ENCODE measurements at regions not wholly inside any gene's neighbourhood (a gene's known extent, or its start where the extent isn't known, plus 50 kb on each side); places are given as distances from the start of the nearest gene placed in this dataset.
"Not testable (repeated sequence)": the region's sequence is repeated elsewhere in the genome, so short reads cannot be mapped to it uniquely, and the experiment has no call there.

GRCh38 chr7:50854831-50855230, 72.1 kb upstream of the GRB10 start:
- DNase-seq (ENCODE audit: low spot score), result no peak

GRCh38 chr7:50854247-50854646, 71.6 kb upstream of the GRB10 start:
- no peak for DNase-seq (ENCODE audit: low spot score)

GRCh38 chr7:50853311-50853710, 70.6 kb upstream of the GRB10 start:
- no peak for DNase-seq (ENCODE audit: low spot score)

GRCh38 chr7:50852901-50853300, 70.2 kb upstream of the GRB10 start:
- DNase-seq (ENCODE audit: low spot score), result peak; percentile 31

- DNase-seq (ENCODE audit: low spot score), result peak; percentile 85
Measured at GRCh38 chr7:50851891-50852290, 69.2 kb upstream of the GRB10 start.

- peak; percentile 93 for DNase-seq (ENCODE audit: low spot score)
Measured at GRCh38 chr7:50851451-50851850, 68.8 kb upstream of the GRB10 start.

GRCh38 chr7:50849991-50850390, 67.3 kb upstream of the GRB10 start:
- no peak for DNase-seq (ENCODE audit: low spot score)

GRCh38 chr7:50848203-50848602, 65.5 kb upstream of the GRB10 start:
- DNase-seq (ENCODE audit: low spot score), result no peak

GRCh38 chr7:50844861-50845260, 62.2 kb upstream of the GRB10 start:
- DNase-seq (ENCODE audit: low spot score), result not testable (repeated sequence)

- DNase-seq (ENCODE audit: low spot score), result no peak
Measured at GRCh38 chr7:50842041-50842440, 59.3 kb upstream of the GRB10 start.

GRCh38 chr7:50838675-50839377, 56.1 kb upstream of the GRB10 start:
- peak; percentile 56 for DNase-seq (ENCODE audit: low spot score)

- peak; percentile 62 for DNase-seq (ENCODE audit: low spot score)
Measured at GRCh38 chr7:50837965-50838364, 55.3 kb upstream of the GRB10 start.

GRCh38 chr7:50836646-50837045, 54.0 kb upstream of the GRB10 start:
- DNase-seq (ENCODE audit: low spot score), result no peak

- DNase-seq (ENCODE audit: low spot score), result peak; percentile 41
Measured at GRCh38 chr7:50835156-50835555, 52.5 kb upstream of the GRB10 start.

GRCh38 chr7:50834679-50835078, 52.0 kb upstream of the GRB10 start:
- DNase-seq (ENCODE audit: low spot score), result no peak

GRCh38 chr7:50834031-50834535, 51.4 kb upstream of the GRB10 start:
- no peak for DNase-seq (ENCODE audit: low spot score)

GRCh38 chr7:50832744-50833143, 50.0 kb upstream of the GRB10 start:
- peak; percentile 97 for DNase-seq (ENCODE audit: low spot score)

Measured in kidney tubule cell (primary cell).